Endothelial cell of umbilical vein (primary cell): ENCODE measurements at regions not wholly inside any gene's neighbourhood (a gene's known extent, or its start where the extent isn't known, plus 50 kb on each side); places are given as distances from the start of the nearest gene placed in this dataset.

Source experiments
- BruUV-seq: library from RNA; stranded (reverse); fragments of 400-500 nt; replicated peaks from 2 replicates; lab custom pipeline; 2021; lab: Mats Ljungman, UMichigan
- CTCF ChIA-PET: fragments of 300-600, 350-600 bp; sonication (Branson Sonifier 250); formaldehyde crosslinking; loops from one replicate; lab custom pipeline; 2021; ENCODE audit warnings: antibody characterized with exemption, inconsistent platforms; lab: Charles Lee
- POLR2A ChIA-PET: fragments of 300-600, 350-600 bp; sonication (Branson Sonifier 250); formaldehyde crosslinking; loops from one replicate; lab custom pipeline; 2021; ENCODE audit warnings: antibody characterized with exemption, inconsistent platforms; lab: Charles Lee
- DNase-seq: peaks from one replicate; pipeline ENCODE4 v3.0.0-alpha.2; 2011; ENCODE audit warnings: low read depth, low spot score
- FAIRE-seq: peaks from 2 replicates; lab custom pipeline; 2011; peaks lifted over from hg19 to GRCh38; lab: Jason Lieb, UNC
- H2AFZ ChIP-seq: 2 replicates; pipeline ENCODE4 v1.6.0; 2012; ENCODE audit warnings: low read depth, low read length, control low read depth, inconsistent platforms
- H3K27ac ChIP-seq: 2 replicates; pipeline ENCODE4 v1.5.1; 2011; ENCODE audit warnings: low read depth, mild to moderate bottlenecking, control low read depth, low read length, moderate library complexity; ENCODE audit not compliant: insufficient read depth
- H3K27me3 ChIP-seq, 2 experiments: 2 replicates each; pipeline versions ENCODE4 v1.6.0 to v1.6.1; 2011; ENCODE audit warnings: low read length in 2 of 2, mixed read lengths in 1 of 2; ENCODE audit not compliant: control insufficient read depth in 2 of 2, insufficient read depth in 2 of 2
- H3K36me3 ChIP-seq, 2 experiments: 2 replicates in 1 of 2; 3 replicates in 1 of 2; pipeline ENCODE4 v1.5.1; 2011; ENCODE audit warnings: low read length in 2 of 2, mild to moderate bottlenecking in 1 of 2, moderate library complexity in 1 of 2; ENCODE audit not compliant: control insufficient read depth in 2 of 2, insufficient read depth in 2 of 2; ENCODE audit errors: extremely low read depth in 1 of 2
- H3K4me1 ChIP-seq: 3 replicates; pipeline ENCODE4 v1.5.1; 2011; ENCODE audit warnings: mild to moderate bottlenecking, low read length; ENCODE audit not compliant: control insufficient read depth, insufficient read depth; ENCODE audit errors: extremely low read depth
- H3K4me2 ChIP-seq: 2 replicates; pipeline ENCODE4 v1.6.1; 2011; ENCODE audit warnings: low read length, control low read depth, mixed read lengths; ENCODE audit not compliant: insufficient read depth
- H3K4me3 ChIP-seq, 3 experiments: fragments of 200-600 bp in 1 of 3; sonication (generic), shearing (Covaris generic) in 1 of 3; replicated peaks in 1 of 3; 2 replicates each; pipeline ENCODE4 v1.5.1; 2011 to 2016; ENCODE audit warnings: control low read depth in 3 of 3, low read length in 3 of 3, mild to moderate bottlenecking in 2 of 3, inconsistent platforms in 1 of 3, low read depth in 1 of 3, moderate library complexity in 1 of 3; ENCODE audit not compliant: insufficient read depth in 1 of 3
- H3K79me2 ChIP-seq: 2 replicates; pipeline ENCODE4 v1.6.0; 2012; ENCODE audit warnings: low read length, inconsistent platforms; ENCODE audit not compliant: control insufficient read depth, insufficient read depth
- H3K9ac ChIP-seq: replicated peaks from 2 replicates; pipeline ENCODE3; 2011; ENCODE audit warnings: low read length, control low read depth; ENCODE audit not compliant: insufficient read depth; ENCODE audit errors: extremely low read depth
- H3K9me1 ChIP-seq: replicated peaks from 3 replicates; pipeline ENCODE4 v1.6.0; 2011; ENCODE audit warnings: mild to moderate bottlenecking, low read length; ENCODE audit not compliant: control insufficient read depth, insufficient read depth; ENCODE audit errors: extremely low read depth
- H3K9me3 ChIP-seq: replicated peaks from 2 replicates; pipeline ENCODE4 v1.5.1; 2012; ENCODE audit warnings: low read length, inconsistent platforms; ENCODE audit not compliant: control insufficient read depth, insufficient read depth
- H4K20me1 ChIP-seq: replicated peaks from 2 replicates; pipeline ENCODE3; 2011; ENCODE audit warnings: mild to moderate bottlenecking, low read length; ENCODE audit not compliant: control insufficient read depth, insufficient read depth; ENCODE audit errors: extremely low read depth
- CTCF ChIP-seq, 2 donors: IDR thresholded peaks; 1 replicate in 1 of 2; 2 replicates in 1 of 2; pipeline ENCODE4 v1.5.1; 2011; ENCODE audit warnings: low read length in 2 of 2, mild to moderate bottlenecking in 2 of 2, moderate library complexity in 2 of 2, control low read depth in 1 of 2, inconsistent platforms in 1 of 2, low read depth in 1 of 2; ENCODE audit not compliant: insufficient read depth in 1 of 2; ENCODE audit errors: extremely low read depth in 1 of 2
- EZH2 ChIP-seq: IDR thresholded peaks from 2 replicates; pipeline ENCODE4 v1.6.1; 2012; ENCODE audit warnings: borderline replicate concordance, low read depth, mild to moderate bottlenecking, moderate library complexity, low read length, inconsistent platforms; ENCODE audit not compliant: severe bottlenecking
- FOS ChIP-seq: IDR thresholded peaks from 2 replicates; pipeline ENCODE4 v1.6.1; 2011; ENCODE audit warnings: mild to moderate bottlenecking, low read length, moderate library complexity, borderline replicate concordance; ENCODE audit not compliant: insufficient read depth
- GATA2 ChIP-seq: IDR thresholded peaks from 2 replicates; pipeline ENCODE4 v1.7.0; 2011; ENCODE audit warnings: low read depth, mild to moderate bottlenecking, moderate library complexity, mixed read lengths, low read length; ENCODE audit not compliant: insufficient read length, insufficient read depth
- JUN ChIP-seq: IDR thresholded peaks from 2 replicates; pipeline ENCODE4 v1.6.1; 2011; ENCODE audit warnings: borderline replicate concordance, low read depth; ENCODE audit not compliant: insufficient read length, insufficient read depth
- MAX ChIP-seq: IDR thresholded peaks from 2 replicates; pipeline ENCODE4 v1.6.1; 2011; ENCODE audit not compliant: insufficient read depth, insufficient read length
- MYC ChIP-seq: IDR thresholded peaks from one replicate; pipeline ENCODE4 v1.6.1; 2011; ENCODE audit warnings: mild to moderate bottlenecking, low read depth, low read length
- POLR2A ChIP-seq: IDR thresholded peaks from 2 replicates; pipeline ENCODE4 v1.6.1; 2012; ENCODE audit warnings: low read depth, mild to moderate bottlenecking, control low read depth, low read length
- POLR2AphosphoS5 ChIP-seq: IDR thresholded peaks from 2 replicates; pipeline ENCODE4 v1.6.1; 2012; ENCODE audit warnings: low read depth, mild to moderate bottlenecking, control low read depth, low read length, moderate library complexity; ENCODE audit not compliant: insufficient read depth
- dilution Hi-C: fragments of 300-500 bp; cut with MboI; formaldehyde crosslinking; loops from one replicate; pipeline ENCODE4 v1.15.0; 2019; ENCODE audit warnings: low sequenced_read_pairs; ENCODE audit not compliant: extremely low pct_ligation_motif_present
- intact Hi-C: fragments of 100-400 bp; cut with micrococcal nuclease; formaldehyde crosslinking; loops from one replicate; pipeline ENCODE4 v1.10.0; 2022

- ChIA-PET POLR2A (no interaction called here), CTCF (no interaction called here)
- dilution Hi-C loops, result no loop called here
- no peak overlapping the region for H3K27ac ChIP-seq
- intact Hi-C loops, result no loop called here
- H3K4me1 ChIP-seq, result no peaks in the 10 kb centered on the region
- no peaks in the 10 kb centered on the region for H3K36me3 ChIP-seq
- DNase-seq (no peak), FAIRE-seq (no peak)
- H3K9me1 ChIP-seq, result no peaks in the 10 kb centered on the region
- no peaks in the 10 kb centered on the region for H4K20me1 ChIP-seq
- H3K79me2 ChIP-seq, result no peaks in the 10 kb centered on the region
- H3K9ac ChIP-seq, result no peak overlapping the region
- no peak overlapping the region for H3K4me2 ChIP-seq
- BruUV-seq, result no TSS peak
- no peak overlapping the region for H2AFZ ChIP-seq
- H3K9me3 ChIP-seq, result no peaks in the 10 kb centered on the region
- no peaks in the 10 kb centered on the region for H3K27me3 ChIP-seq
- H3K4me3 ChIP-seq, result no peak overlapping the region
- TF ChIP-seq MYC (no peak), POLR2A (no peak), GATA2 (no peak), JUN (no peak), POLR2AphosphoS5 (no peak), MAX (no peak), FOS (no peak), CTCF (IDR thresholded peaks at IDR 0.05; ENCODE audit: extremely low read depth in 1 of 2, insufficient read depth in 1 of 2, low read depth in 1 of 2, low read length in 2 of 2) (no peak), EZH2 (no peak)
Observed at GRCh38 chrX:6644411-6644810, 109.5 kb upstream of the VCX3A start.
